Tongue (tissue), 1 donor: ENCODE measurements at regions not wholly inside any gene's neighbourhood (a gene's known extent, or its start where the extent isn't known, plus 50 kb on each side); places are given as distances from the start of the nearest gene placed in this dataset.
A peak's percentile ranks its signal among the peaks of the same experiment; 100 is the strongest.

Experiments used
- DNase-seq: peaks from one replicate; pipeline ENCODE4 v3.0.0-alpha.2; 2015

GRCh38 chr7:440059-440749 is 79.4 kb downstream of the PDGFA start:
- DNase-seq = no peak

DNA sequence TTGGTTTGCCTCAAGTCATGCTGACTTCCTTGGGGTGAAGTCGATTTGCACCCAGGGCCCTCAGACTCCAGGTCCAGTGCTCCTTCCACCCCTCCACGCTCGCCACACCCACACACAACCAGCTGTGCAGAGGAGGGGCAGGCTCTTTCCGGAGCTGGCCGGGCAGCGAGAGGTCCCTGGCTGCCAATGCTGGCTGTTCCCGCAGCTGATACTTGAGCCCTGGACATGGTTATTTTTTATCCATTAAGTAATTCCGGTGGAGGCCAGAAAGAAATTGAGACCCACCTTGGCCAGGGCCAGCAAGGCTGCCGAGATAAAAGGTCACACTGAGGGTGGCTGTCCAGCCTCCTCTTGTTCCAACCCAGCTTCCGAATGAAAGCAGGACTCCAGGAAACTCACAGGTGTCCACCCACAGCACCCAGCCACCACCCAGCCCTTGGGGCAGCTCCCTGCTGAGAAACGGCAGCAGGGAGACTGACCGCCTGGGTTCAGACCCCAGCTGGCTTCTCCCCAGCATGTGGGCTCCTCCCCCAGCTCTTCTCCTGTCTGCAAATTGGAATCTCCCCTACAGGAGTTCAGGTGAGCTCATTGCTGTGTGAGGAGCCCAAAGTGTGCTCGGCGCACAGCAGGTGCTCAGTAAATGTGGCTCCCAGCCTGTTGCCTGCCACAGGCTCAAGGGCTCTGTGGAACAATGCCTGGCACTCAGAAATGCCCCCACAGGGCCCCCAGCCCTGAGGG is 77.8 kb downstream of the PDGFA start:
- DNase-seq = peak; percentile 72

GRCh38 chr7:442457-442856 is 77.2 kb downstream of the PDGFA start:
- DNase-seq = no peak

DNA sequence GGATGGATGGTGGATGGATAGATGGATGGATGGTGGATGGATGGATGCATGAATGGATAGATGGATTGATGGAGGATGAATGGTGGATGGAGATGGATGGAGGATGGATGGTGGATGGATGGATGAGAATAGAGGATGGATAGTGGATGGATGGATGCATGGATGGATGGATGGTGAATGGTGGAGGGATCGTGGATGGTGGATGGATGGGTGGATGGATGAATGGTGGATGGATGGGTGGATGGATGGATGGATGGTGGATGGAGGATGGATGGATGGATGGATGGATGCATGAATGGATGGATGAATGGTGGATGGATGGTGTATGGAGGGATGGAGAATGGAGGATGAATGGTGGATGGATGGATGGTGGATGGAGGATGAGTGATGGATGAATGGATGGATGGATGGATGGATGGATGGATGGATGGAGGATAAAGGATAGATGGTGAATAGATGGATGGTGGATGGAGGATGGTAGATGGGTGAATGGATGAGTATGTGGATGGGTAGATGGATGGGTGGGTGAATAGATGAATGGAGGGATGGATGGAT is 76.3 kb downstream of the PDGFA start:
- DNase-seq = no peak

GRCh38 chr7:444606-445005 is 75.0 kb downstream of the PDGFA start:
- DNase-seq = peak; percentile 60

GRCh38 chr7:445020-445419 is 74.6 kb downstream of the PDGFA start:
- DNase-seq = no peak

GRCh38 chr7:445563-446288 is 73.9 kb downstream of the PDGFA start:
- no peak for DNase-seq

DNA sequence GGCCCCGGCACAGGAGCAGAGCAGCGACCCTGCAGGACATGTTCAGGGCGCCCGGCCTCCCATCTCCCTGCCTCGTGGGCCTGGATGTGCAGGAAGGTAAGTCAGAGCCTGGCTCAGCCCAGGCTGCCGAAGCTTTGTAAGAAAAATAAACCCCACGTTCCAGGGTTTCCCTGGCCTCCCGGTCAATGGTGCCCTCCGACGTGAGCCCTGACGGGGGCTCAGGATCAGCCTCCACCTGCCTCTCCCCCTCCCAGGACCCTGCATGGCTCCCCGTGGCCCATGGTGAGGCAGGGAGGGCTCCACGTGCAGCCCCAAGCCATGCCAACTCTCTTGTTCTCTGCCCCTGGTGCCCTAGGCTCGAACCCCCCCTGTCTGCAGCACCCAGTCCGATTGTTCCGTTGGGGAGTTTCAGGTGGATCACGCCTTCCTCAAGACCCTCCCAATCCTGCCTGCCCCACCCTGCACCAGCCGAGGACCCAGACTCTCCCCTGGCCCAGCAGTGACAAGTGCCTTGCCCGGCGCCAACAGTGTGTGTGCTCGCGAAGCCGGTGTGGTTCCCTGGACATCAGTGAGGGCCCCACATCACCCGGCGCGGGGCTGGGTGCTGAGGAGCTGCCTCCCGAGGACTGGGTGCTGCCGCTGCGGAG is 73.2 kb downstream of the PDGFA start:
- no peak for DNase-seq
